ENCODE measurements at regions not wholly inside any gene's neighbourhood (a gene's known extent, or its start where the extent isn't known, plus 50 kb on each side); places are given as distances from the start of the nearest gene placed in this dataset.

- TF ChIP-seq, protein P1, sequence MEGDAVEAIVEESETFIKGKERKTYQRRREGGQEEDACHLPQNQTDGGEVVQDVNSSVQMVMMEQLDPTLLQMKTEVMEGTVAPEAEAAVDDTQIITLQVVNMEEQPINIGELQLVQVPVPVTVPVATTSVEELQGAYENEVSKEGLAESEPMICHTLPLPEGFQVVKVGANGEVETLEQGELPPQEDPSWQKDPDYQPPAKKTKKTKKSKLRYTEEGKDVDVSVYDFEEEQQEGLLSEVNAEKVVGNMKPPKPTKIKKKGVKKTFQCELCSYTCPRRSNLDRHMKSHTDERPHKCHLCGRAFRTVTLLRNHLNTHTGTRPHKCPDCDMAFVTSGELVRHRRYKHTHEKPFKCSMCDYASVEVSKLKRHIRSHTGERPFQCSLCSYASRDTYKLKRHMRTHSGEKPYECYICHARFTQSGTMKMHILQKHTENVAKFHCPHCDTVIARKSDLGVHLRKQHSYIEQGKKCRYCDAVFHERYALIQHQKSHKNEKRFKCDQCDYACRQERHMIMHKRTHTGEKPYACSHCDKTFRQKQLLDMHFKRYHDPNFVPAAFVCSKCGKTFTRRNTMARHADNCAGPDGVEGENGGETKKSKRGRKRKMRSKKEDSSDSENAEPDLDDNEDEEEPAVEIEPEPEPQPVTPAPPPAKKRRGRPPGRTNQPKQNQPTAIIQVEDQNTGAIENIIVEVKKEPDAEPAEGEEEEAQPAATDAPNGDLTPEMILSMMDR (conservative IDR thresholded peaks at IDR 0.05 in 1 of 2, IDR thresholded peaks at IDR 0.05 in 1 of 2; ENCODE audit: extremely low read depth in 1 of 2, insufficient read depth in 1 of 2, low read depth in 1 of 2, low read length in 2 of 2): no peak
- no peak for TF ChIP-seq EZH2 (IDR thresholded peaks at IDR 0.05; ENCODE audit: borderline replicate concordance, low read length)
These were observed 59.0 kb downstream of the OR2K2 start for GRCh38 chr9:111271047-111271446.

All from mammary epithelial cell (primary cell).